ENCODE measurements at regions not wholly inside any gene's neighbourhood (a gene's known extent, or its start where the extent isn't known, plus 50 kb on each side); places are given as distances from the start of the nearest gene placed in this dataset.

DNA sequence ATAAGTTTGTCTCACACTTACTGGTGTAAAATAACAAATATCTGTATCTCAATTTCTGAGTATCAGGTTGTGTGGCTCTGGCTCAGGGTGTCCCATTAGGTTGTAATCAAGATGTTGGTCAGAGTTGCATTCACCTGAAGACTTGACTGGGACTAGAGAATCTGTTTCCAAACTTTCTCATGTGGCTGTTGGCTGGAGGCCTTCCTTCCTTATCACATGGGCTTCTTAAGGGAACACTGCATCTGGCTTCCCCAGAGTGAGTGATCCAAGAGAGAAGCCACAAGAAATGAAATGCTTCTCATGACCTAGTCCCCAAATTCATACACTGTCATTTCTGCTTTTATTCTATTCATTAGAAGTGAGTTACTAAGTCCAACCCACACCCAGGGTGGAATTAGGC lies 568.4 kb upstream of the CAMK1G start:
- no peak for TF ChIP-seq CTCF (conservative IDR thresholded peaks at IDR 0.05; ENCODE audit: low read length)
- TF ChIP-seq EZH2phosphoT487 (IDR thresholded peaks at IDR 0.05; ENCODE audit: borderline replicate concordance), result no peak

Measured in Loucy (cell line).